HEK293 (cell line): ENCODE measurements at regions not wholly inside any gene's neighbourhood (a gene's known extent, or its start where the extent isn't known, plus 50 kb on each side); places are given as distances from the start of the nearest gene placed in this dataset.

Experiments
- CTCF ChIA-PET: fragments of 350-600 bp; formaldehyde crosslinking; extraction: SDS; loops from one replicate; lab custom pipeline; 2021; ENCODE audit warnings: antibody characterized with exemption; lab: Yijun Ruan, JAX
- POLR2A ChIA-PET: fragments of 300-600 bp; formaldehyde crosslinking; extraction: SDS; loops from one replicate; lab custom pipeline; 2020; ENCODE audit warnings: antibody characterized with exemption, inconsistent platforms; lab: Yijun Ruan, JAX
- H3K27ac ChIP-seq: fragments of 200-500 bp; sonication (Bioruptor generic); 2 replicates; pipeline ENCODE4 v1.5.1; 2014; ENCODE audit warnings: low read depth, low read length, control low read depth, inconsistent platforms; ENCODE audit errors: extremely low read depth
- H3K36me3 ChIP-seq, 2 experiments: fragments of 200-500 bp in 1 of 2; sonication (Bioruptor generic) in 1 of 2; 1 replicate in 1 of 2; 2 replicates in 1 of 2; pipeline ENCODE4 v1.5.1; 2014 to 2017; ENCODE audit warnings: inconsistent platforms in 2 of 2, low read length in 2 of 2; ENCODE audit not compliant: control insufficient read depth in 2 of 2, insufficient read depth in 1 of 2
- H3K4me1 ChIP-seq: fragments of 200-500 bp; sonication (Bioruptor generic); 2 replicates; pipeline ENCODE4 v1.5.1; 2014; ENCODE audit warnings: mild to moderate bottlenecking, low read length, inconsistent platforms; ENCODE audit not compliant: control insufficient read depth, insufficient read depth
- H3K4me3 ChIP-seq: 2 replicates; pipeline ENCODE4 v1.5.1; 2011; ENCODE audit warnings: low read depth, mild to moderate bottlenecking, control low read depth, low read length, moderate library complexity
- H3K9me3 ChIP-seq: fragments of 200-500 bp; sonication (Bioruptor generic); 2 replicates; pipeline ENCODE4 v1.5.1; 2014; ENCODE audit warnings: low read depth, low read length, inconsistent platforms; ENCODE audit not compliant: control insufficient read depth, insufficient read depth
- CTCF ChIP-seq: fragments of 450-650 bp; formaldehyde crosslinking; IDR thresholded peaks from 2 replicates; pipeline ENCODE4 v1.5.1; 2016; ENCODE audit warnings: missing biosample characterization, missing genetic modification characterization
- GLI4 ChIP-seq: fragments of 450-650 bp; formaldehyde crosslinking; IDR thresholded peaks from 2 replicates; pipeline ENCODE4 v1.5.1; 2016; ENCODE audit warnings: missing biosample characterization, missing genetic modification characterization
- PBX3 ChIP-seq: sonication (generic); formaldehyde crosslinking; IDR thresholded peaks from 2 replicates; pipeline ENCODE4 v1.8.1; 2022; ENCODE audit warnings: mild to moderate bottlenecking, moderate library complexity, missing genetic modification reagents
- PRDM2 ChIP-seq: fragments of 450-650 bp; formaldehyde crosslinking; IDR thresholded peaks from 2 replicates; pipeline ENCODE4 v1.5.1; 2016; ENCODE audit warnings: missing biosample characterization, missing genetic modification characterization, borderline replicate concordance
- RBAK ChIP-seq: fragments of 450-650 bp; formaldehyde crosslinking; IDR thresholded peaks from 2 replicates; pipeline ENCODE4 v1.5.1; 2016; ENCODE audit warnings: missing biosample characterization, missing genetic modification characterization
- ZBTB1 ChIP-seq: fragments of 450-650 bp; formaldehyde crosslinking; IDR thresholded peaks from 2 replicates; pipeline ENCODE4 v1.5.1; 2016; ENCODE audit warnings: missing biosample characterization, missing genetic modification characterization
- ZNF280C ChIP-seq: fragments of 450-650 bp; formaldehyde crosslinking; IDR thresholded peaks from 2 replicates; pipeline ENCODE4 v1.5.1; 2016; ENCODE audit warnings: missing biosample characterization, missing genetic modification characterization
- ZNF350 ChIP-seq: fragments of 450-650 bp; formaldehyde crosslinking; IDR thresholded peaks from 2 replicates; pipeline ENCODE4 v1.5.0; 2017; ENCODE audit warnings: missing biosample characterization, mild to moderate bottlenecking, missing genetic modification characterization
- ZNF561 ChIP-seq: fragments of 450-650 bp; IDR thresholded peaks from 2 replicates; pipeline ENCODE4 v1.5.1; 2018; ENCODE audit warnings: missing biosample characterization, missing genetic modification characterization, borderline replicate concordance
- ZNF585B ChIP-seq: fragments of 450-650 bp; formaldehyde crosslinking; IDR thresholded peaks from 2 replicates; pipeline ENCODE4 v1.5.1; 2016; ENCODE audit warnings: missing biosample characterization, missing genetic modification characterization
- ZNF654 ChIP-seq: fragments of 450-650 bp; formaldehyde crosslinking; IDR thresholded peaks from 2 replicates; pipeline ENCODE4 v1.5.1; 2016; ENCODE audit warnings: low read depth, missing biosample characterization, missing genetic modification characterization
- TF ChIP-seq, protein P1 (sequence below): fragments of 450-650 bp; formaldehyde crosslinking; IDR thresholded peaks from 2 replicates; pipeline ENCODE4 v1.5.1; 2016; ENCODE audit warnings: missing biosample characterization, missing genetic modification characterization, low read depth
- TF ChIP-seq, protein P2 (sequence below): fragments of 450-650 bp; formaldehyde crosslinking; IDR thresholded peaks from 2 replicates; pipeline ENCODE4; 2016; ENCODE audit warnings: missing biosample characterization, missing genetic modification characterization
- TF ChIP-seq, protein P3 (sequence below): fragments of 450-650 bp; formaldehyde crosslinking; IDR thresholded peaks from 2 replicates; pipeline ENCODE4 v1.5.1; 2016; ENCODE audit warnings: missing biosample characterization, missing genetic modification characterization

GRCh38 chr5:58106754-58107410 is 353.0 kb downstream of the PLK2 start:
- no peak for TF ChIP-seq GLI4 (tag by site-specific recombination)
- TF ChIP-seq CTCF (tag by site-specific recombination): no peak
- TF ChIP-seq ZNF561 (tag by site-specific recombination): no peak
- TF ChIP-seq, protein P1, sequence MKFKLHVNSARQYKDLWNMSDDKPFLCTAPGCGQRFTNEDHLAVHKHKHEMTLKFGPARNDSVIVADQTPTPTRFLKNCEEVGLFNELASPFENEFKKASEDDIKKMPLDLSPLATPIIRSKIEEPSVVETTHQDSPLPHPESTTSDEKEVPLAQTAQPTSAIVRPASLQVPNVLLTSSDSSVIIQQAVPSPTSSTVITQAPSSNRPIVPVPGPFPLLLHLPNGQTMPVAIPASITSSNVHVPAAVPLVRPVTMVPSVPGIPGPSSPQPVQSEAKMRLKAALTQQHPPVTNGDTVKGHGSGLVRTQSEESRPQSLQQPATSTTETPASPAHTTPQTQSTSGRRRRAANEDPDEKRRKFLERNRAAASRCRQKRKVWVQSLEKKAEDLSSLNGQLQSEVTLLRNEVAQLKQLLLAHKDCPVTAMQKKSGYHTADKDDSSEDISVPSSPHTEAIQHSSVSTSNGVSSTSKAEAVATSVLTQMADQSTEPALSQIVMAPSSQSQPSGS (tag by site-specific recombination): no peak
- TF ChIP-seq ZNF585B: no peak
- TF ChIP-seq RBAK (tag by site-specific recombination): no peak
- TF ChIP-seq, protein P2, sequence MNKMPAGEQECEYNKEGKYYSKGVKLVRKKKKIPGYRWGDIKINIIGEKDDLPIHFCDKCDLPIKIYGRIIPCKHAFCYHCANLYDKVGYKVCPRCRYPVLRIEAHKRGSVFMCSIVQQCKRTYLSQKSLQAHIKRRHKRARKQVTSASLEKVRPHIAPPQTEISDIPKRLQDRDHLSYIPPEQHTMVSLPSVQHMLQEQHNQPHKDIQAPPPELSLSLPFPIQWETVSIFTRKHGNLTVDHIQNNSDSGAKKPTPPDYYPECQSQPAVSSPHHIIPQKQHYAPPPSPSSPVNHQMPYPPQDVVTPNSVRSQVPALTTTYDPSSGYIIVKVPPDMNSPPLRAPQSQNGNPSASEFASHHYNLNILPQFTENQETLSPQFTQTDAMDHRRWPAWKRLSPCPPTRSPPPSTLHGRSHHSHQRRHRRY (tag by site-specific recombination): no peak
- TF ChIP-seq, protein P3, sequence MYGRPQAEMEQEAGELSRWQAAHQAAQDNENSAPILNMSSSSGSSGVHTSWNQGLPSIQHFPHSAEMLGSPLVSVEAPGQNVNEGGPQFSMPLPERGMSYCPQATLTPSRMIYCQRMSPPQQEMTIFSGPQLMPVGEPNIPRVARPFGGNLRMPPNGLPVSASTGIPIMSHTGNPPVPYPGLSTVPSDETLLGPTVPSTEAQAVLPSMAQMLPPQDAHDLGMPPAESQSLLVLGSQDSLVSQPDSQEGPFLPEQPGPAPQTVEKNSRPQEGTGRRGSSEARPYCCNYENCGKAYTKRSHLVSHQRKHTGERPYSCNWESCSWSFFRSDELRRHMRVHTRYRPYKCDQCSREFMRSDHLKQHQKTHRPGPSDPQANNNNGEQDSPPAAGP (tag by site-specific recombination): no peak
- no peak for TF ChIP-seq ZBTB1
- TF ChIP-seq ZNF654 (tag by site-specific recombination): no peak
- no peak for TF ChIP-seq PBX3
- no peak for TF ChIP-seq ZNF350 (tag by site-specific recombination)
- TF ChIP-seq ZNF280C (tag by site-specific recombination): no peak
- no peak for TF ChIP-seq PRDM2 (tag by site-specific recombination)
- POLR2A ChIA-PET: no interaction called here

More at GRCh38 chr5:58106754-58107410, 353.0 kb downstream of the PLK2 start:
- Histone ChIP-seq H3K9me3 (no peaks in the 10 kb centered on the region), H3K36me3 (no peaks in the 10 kb centered on the region), H3K27ac (no peak overlapping the region), H3K4me1 (no peaks in the 10 kb centered on the region; the same call in 1 of the 2 replicates), H3K4me3 (no peak overlapping the region)
- CTCF ChIA-PET: interaction anchor here (0.7 kb wide), 1 partner anchor 297 kb away, joined by 3 read pairs; no protein-coding TSS in a partner anchor
